ENCODE measurements at regions not wholly inside any gene's neighbourhood (a gene's known extent, or its start where the extent isn't known, plus 50 kb on each side); places are given as distances from the start of the nearest gene placed in this dataset.
"Not testable (repeated sequence)": the region's sequence is repeated elsewhere in the genome, so short reads cannot be mapped to it uniquely, and the experiment has no call there.

- DNase-seq (ENCODE audit: low spot score): no peak
- intact Hi-C loops (cut with DNase I): no loop called here
These were observed 125.3 kb upstream of the SMURF2 start for GRCh38 chr17:64787255-64787920.

GRCh38 chr17:64786337-64786736, 124.2 kb upstream of the SMURF2 start:
- intact Hi-C loops (cut with DNase I): no loop called here
- no peak for DNase-seq (ENCODE audit: low spot score)

GRCh38 chr17:64785011-64785421, 122.9 kb upstream of the SMURF2 start:
- intact Hi-C loops (cut with DNase I): no loop called here
- DNase-seq (ENCODE audit: low spot score): peak; percentile 59

GRCh38 chr17:64784353-64785010, 122.4 kb upstream of the SMURF2 start:
- DNase-seq (ENCODE audit: low spot score): peak; percentile 61
- intact Hi-C loops (cut with DNase I): no loop called here

GRCh38 chr17:64783556-64784352, 121.6 kb upstream of the SMURF2 start:
- DNase-seq (ENCODE audit: low spot score): peak; percentile 67
- intact Hi-C loops (cut with DNase I): no loop called here

- peak; percentile 31 for DNase-seq (ENCODE audit: low spot score)
- intact Hi-C loops (cut with DNase I): no loop called here
These were observed 120.9 kb upstream of the SMURF2 start for GRCh38 chr17:64783031-64783461.

GRCh38 chr17:64781810-64782555, 119.9 kb upstream of the SMURF2 start:
- intact Hi-C loops (cut with DNase I): no loop called here
- peak; percentile 73 for DNase-seq (ENCODE audit: low spot score)

GRCh38 chr17:64781014-64781756, 119.1 kb upstream of the SMURF2 start:
- peak; percentile 93 for DNase-seq (ENCODE audit: low spot score)
- intact Hi-C loops (cut with DNase I): no loop called here

GRCh38 chr17:64780096-64781013, 118.2 kb upstream of the SMURF2 start:
- intact Hi-C loops (cut with DNase I): no loop called here
- peak; percentile 80 for DNase-seq (ENCODE audit: low spot score)

- intact Hi-C loops (cut with DNase I): no loop called here
- peak; percentile 68 for DNase-seq (ENCODE audit: low spot score)
These were observed 117.4 kb upstream of the SMURF2 start for GRCh38 chr17:64779376-64780095.

GRCh38 chr17:64779098-64779375, 116.9 kb upstream of the SMURF2 start:
- DNase-seq (ENCODE audit: low spot score); intact Hi-C loops (cut with DNase I): not testable (repeated sequence)

GRCh38 chr17:64778240-64779097, 116.4 kb upstream of the SMURF2 start:
- DNase-seq (ENCODE audit: low spot score): peak; percentile 73
- intact Hi-C loops (cut with DNase I): no loop called here

- intact Hi-C loops (cut with DNase I): no loop called here
- peak; percentile 76 for DNase-seq (ENCODE audit: low spot score)
These were observed 115.5 kb upstream of the SMURF2 start for GRCh38 chr17:64777415-64778239.

GRCh38 chr17:64776720-64777414, 114.8 kb upstream of the SMURF2 start:
- peak; percentile 94 for DNase-seq (ENCODE audit: low spot score)
- intact Hi-C loops (cut with DNase I): not testable (repeated sequence)

Data from cardiac septum (tissue), 1 donor.